ENCODE measurements at regions not wholly inside any gene's neighbourhood (a gene's known extent, or its start where the extent isn't known, plus 50 kb on each side); places are given as distances from the start of the nearest gene placed in this dataset.

DNA sequence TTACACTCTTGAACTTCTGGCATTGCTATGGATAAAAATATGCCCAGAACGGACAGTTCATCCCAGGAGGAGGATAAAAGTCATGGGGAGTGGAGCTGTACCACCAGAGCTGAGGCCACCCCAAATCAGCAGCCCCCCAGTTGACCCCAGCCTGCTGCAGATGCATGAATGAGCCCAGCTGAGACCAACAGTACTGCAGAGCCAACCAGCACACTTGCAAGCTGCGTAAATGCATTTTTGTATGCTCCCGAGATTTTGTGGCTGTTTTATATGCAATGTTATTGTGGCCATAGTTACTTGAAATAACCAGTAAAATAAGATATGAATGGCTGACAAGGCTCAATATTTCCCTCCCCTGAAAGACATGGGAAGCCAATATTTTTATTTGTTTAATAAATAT lies 264.6 kb downstream of the DUSP10 start:
- H3K4me1 Mint-ChIP-seq (ENCODE audit: low read depth), result peaks cover 4% of the 10 kb centered on the region
- no peak for TF ChIP-seq CTCF (IDR thresholded peaks at IDR 0.05)

DNA sequence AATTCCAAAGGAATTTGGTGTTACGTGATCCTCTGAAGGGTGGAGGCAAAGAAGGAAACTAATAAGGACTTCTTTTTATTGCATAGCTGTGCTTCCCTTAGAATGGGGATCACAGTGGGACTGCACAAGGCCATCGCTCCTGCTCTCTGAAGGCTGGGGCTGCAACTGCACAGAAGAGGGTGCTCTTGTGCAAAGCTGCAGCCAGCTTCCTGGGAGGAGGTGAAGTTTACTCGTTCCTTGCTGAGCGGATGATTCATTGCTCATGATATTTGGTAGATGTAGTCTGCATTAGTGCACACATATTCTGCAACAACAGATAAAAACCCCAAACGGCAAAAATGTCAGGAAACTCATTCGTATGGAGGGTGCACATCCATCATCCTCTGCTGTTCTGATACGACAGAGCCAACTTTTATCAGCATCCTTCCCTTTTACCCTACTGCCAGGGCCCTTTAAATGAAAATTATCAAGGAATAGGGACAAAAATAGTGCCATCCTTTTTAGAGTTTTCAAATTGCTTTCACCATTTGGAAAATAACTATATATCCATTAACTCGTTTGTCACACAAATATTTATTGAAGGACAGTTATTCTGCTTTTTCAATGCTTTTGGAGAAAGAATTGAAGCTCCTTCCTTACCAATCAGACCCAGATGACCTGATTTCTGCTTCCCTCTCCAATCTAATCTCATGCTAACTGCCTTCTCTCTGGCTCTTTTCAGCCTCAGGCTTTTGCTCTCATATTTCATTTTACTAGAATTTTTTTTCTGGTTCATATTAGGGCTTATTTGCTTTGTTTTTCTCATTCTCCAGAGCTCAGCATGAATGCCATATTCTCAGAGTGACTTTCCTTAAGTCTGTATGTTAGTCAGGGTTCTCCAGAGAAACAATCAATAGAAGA lies 263.6 kb downstream of the DUSP10 start:
- H3K9me3 Mint-ChIP-seq (ENCODE audit: low read depth), result no peaks in the 10 kb centered on the region
- no peak overlapping the region for H3K27ac Mint-ChIP-seq (ENCODE audit: unreplicated experiment)
- H3K36me3 Mint-ChIP-seq (ENCODE audit: low read depth), result no peaks in the 10 kb centered on the region
- H3K4me1 Mint-ChIP-seq (ENCODE audit: low read depth), result peaks cover 4% of the 10 kb centered on the region
- no peak overlapping the region for H3K4me3 Mint-ChIP-seq (ENCODE audit: unreplicated experiment)
- DNase-seq (ENCODE audit: low spot score), result no peak
- TF ChIP-seq CTCF (IDR thresholded peaks at IDR 0.05), result peak; percentile 87
- peaks cover 25% of the 10 kb centered on the region for H3K27me3 Mint-ChIP-seq (ENCODE audit: low read depth)

More for the DNA sequence above, 264.6 kb downstream of the DUSP10 start:
- H3K4me3 Mint-ChIP-seq (ENCODE audit: unreplicated experiment), result no peak overlapping the region
- no peak overlapping the region for H3K27ac Mint-ChIP-seq (ENCODE audit: unreplicated experiment)
- H3K27me3 Mint-ChIP-seq (ENCODE audit: low read depth), result peaks cover 25% of the 10 kb centered on the region
- H3K9me3 Mint-ChIP-seq (ENCODE audit: low read depth), result no peaks in the 10 kb centered on the region
- no peak for DNase-seq (ENCODE audit: low spot score)
- no peaks in the 10 kb centered on the region for H3K36me3 Mint-ChIP-seq (ENCODE audit: low read depth)

GRCh38 chr1:221487781-221488524 lies 253.9 kb downstream of the DUSP10 start:
- TF ChIP-seq CTCF (IDR thresholded peaks at IDR 0.05), result no peak
- Mint-ChIP-seq H3K4me1 (ENCODE audit: low read depth) (no peaks in the 10 kb centered on the region), H3K9me3 (ENCODE audit: low read depth) (no peaks in the 10 kb centered on the region), H3K4me3 (ENCODE audit: unreplicated experiment) (no peak overlapping the region), H3K27ac (ENCODE audit: unreplicated experiment) (no peak overlapping the region), H3K36me3 (ENCODE audit: low read depth) (no peaks in the 10 kb centered on the region), H3K27me3 (ENCODE audit: low read depth) (peaks cover 8% of the 10 kb centered on the region)
- no peak for DNase-seq (ENCODE audit: low spot score)

DNA sequence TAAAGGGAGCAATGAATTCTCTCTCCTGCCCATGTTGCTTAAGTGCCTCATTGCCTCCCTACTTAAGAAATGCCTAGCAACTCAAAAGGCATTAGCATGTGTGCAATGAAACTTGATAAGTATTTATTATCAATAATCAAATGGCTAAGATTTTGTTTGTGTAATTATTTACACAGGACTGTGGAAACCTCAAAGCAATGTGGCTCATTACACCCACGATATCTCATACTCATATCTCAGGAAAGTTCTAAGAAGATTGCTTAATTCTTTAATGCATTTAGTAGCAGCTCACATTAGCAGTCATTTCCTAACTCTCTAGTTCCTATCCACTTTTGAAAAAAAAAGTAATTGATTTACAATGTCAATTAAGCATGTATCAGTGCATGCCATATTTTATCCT lies 253.3 kb downstream of the DUSP10 start:
- H3K36me3 Mint-ChIP-seq (ENCODE audit: low read depth), result no peaks in the 10 kb centered on the region
- DNase-seq (ENCODE audit: low spot score), result no peak
- H3K4me3 Mint-ChIP-seq (ENCODE audit: unreplicated experiment), result no peak overlapping the region
- H3K4me1 Mint-ChIP-seq (ENCODE audit: low read depth), result no peaks in the 10 kb centered on the region
- no peak for TF ChIP-seq CTCF (IDR thresholded peaks at IDR 0.05)
- no peaks in the 10 kb centered on the region for H3K9me3 Mint-ChIP-seq (ENCODE audit: low read depth)
- H3K27me3 Mint-ChIP-seq (ENCODE audit: low read depth), result peaks cover 5% of the 10 kb centered on the region
- H3K27ac Mint-ChIP-seq (ENCODE audit: unreplicated experiment), result no peak overlapping the region

DNA sequence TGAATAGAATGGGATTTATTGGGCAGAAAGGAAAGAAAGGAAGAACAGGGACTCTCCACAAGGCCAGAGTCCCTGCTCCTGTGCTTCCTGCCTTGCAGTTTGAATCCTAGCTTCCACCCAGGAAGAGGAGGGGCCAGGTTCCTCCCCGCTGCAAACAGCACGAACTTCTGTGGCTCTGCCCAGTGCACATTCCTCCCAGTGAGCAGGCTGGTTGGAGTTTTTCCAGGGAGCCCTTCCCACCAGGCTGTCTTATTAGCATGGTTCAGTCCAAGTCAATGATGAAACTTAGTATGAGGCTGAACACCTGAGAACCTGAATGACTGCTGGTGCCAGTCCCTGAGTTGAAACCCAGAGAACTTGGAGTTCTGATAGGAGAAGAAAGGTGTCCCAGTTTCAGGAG lies 247.2 kb downstream of the DUSP10 start:
- Mint-ChIP-seq H3K4me3 (ENCODE audit: unreplicated experiment) (no peak overlapping the region), H3K36me3 (ENCODE audit: low read depth) (no peaks in the 10 kb centered on the region), H3K9me3 (ENCODE audit: low read depth) (no peaks in the 10 kb centered on the region), H3K27ac (ENCODE audit: unreplicated experiment) (no peak overlapping the region), H3K4me1 (ENCODE audit: low read depth) (no peaks in the 10 kb centered on the region), H3K27me3 (ENCODE audit: low read depth) (peaks cover 12% of the 10 kb centered on the region)
- TF ChIP-seq CTCF (IDR thresholded peaks at IDR 0.05), result no peak
- DNase-seq (ENCODE audit: low spot score), result no peak
